GM06990 (cell line): ENCODE measurements at regions not wholly inside any gene's neighbourhood (a gene's known extent, or its start where the extent isn't known, plus 50 kb on each side); places are given as distances from the start of the nearest gene placed in this dataset.
"Not testable (repeated sequence)": the region's sequence is repeated elsewhere in the genome, so short reads cannot be mapped to it uniquely, and the experiment has no call there.

Experiments used
- DNase-seq: peaks from one replicate; pipeline ENCODE4 v3.0.0-alpha.2; 2011; ENCODE audit not compliant: insufficient read length; ENCODE audit errors: extremely low read depth
- H3K27me3 ChIP-seq: replicated peaks from 2 replicates; pipeline ENCODE4 v1.6.0; 2011; ENCODE audit warnings: low read length; ENCODE audit not compliant: control insufficient read depth, insufficient read depth
- H3K36me3 ChIP-seq: 2 replicates; pipeline ENCODE4 v1.5.1; 2011; ENCODE audit warnings: low read length; ENCODE audit not compliant: control insufficient read depth, insufficient read depth
- H3K4me3 ChIP-seq: replicated peaks from 2 replicates; pipeline ENCODE4 v1.5.1; 2011; ENCODE audit warnings: low read depth, mild to moderate bottlenecking, control low read depth, low read length
- TF ChIP-seq, protein P1 (sequence below): IDR thresholded peaks from 2 replicates; pipeline ENCODE4 v1.5.1; 2011; ENCODE audit warnings: low read length, control low read depth, mild to moderate bottlenecking, inconsistent platforms; ENCODE audit not compliant: insufficient read depth, poor library complexity, severe bottlenecking

DNA sequence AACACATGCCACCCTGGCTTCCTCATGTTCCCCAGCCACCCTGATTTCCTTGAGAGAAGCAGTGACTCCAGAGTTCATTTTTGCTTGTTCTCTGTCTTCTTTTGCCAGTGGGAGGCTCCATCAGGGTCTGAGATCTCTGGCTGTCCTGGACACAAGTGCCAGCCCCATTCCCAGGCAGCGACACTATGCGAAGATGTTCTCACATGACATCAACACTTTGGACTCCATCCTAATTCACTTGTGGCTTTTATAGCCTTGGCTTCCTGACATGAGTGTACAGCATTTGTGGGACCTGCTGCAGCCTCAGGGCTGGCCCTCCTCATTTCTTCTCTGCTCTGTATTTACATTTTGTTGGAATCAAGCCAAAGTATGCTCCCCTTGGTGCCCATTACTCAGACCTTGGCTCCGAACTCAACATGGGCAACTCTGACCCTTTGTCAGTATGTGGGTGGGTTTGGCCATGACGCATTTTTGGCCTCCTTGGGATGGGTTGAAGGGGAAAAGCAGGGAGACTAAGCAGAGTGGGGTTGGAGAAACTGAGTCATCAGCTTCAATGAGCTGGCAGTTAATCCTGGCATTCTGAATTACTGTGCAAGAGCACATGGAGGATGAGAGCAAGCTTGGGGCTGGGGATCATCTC lies 119.0 kb upstream of the EEF2KMT start:
- no peak for DNase-seq
- no peaks in the 10 kb centered on the region for H3K27me3 ChIP-seq
- no peak overlapping the region for H3K4me3 ChIP-seq
- TF ChIP-seq, protein P1, sequence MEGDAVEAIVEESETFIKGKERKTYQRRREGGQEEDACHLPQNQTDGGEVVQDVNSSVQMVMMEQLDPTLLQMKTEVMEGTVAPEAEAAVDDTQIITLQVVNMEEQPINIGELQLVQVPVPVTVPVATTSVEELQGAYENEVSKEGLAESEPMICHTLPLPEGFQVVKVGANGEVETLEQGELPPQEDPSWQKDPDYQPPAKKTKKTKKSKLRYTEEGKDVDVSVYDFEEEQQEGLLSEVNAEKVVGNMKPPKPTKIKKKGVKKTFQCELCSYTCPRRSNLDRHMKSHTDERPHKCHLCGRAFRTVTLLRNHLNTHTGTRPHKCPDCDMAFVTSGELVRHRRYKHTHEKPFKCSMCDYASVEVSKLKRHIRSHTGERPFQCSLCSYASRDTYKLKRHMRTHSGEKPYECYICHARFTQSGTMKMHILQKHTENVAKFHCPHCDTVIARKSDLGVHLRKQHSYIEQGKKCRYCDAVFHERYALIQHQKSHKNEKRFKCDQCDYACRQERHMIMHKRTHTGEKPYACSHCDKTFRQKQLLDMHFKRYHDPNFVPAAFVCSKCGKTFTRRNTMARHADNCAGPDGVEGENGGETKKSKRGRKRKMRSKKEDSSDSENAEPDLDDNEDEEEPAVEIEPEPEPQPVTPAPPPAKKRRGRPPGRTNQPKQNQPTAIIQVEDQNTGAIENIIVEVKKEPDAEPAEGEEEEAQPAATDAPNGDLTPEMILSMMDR: no peak
- no peaks in the 10 kb centered on the region for H3K36me3 ChIP-seq

DNA sequence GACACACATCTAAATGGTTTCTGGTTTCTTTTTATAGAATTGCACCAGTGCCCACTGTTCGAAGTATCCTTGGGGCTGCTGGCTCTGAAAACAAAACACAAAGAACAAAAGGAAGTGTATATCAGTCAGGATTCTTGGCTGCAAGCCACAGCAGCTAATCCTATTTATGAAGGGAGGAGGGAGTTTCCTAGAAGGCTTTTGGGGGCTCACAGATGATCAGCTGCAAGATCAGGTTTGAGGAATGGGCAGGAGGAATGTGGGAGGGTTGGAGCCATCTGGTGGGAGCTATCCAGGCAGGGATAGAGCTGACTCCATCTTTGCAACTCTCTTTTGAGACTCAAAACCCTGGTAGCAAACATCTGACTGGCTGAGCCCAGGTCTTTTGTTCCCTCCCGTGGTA lies 118.3 kb upstream of the EEF2KMT start:
- DNase-seq: no peak
- H3K4me3 ChIP-seq: no peak overlapping the region
- no peaks in the 10 kb centered on the region for H3K36me3 ChIP-seq
- no peaks in the 10 kb centered on the region for H3K27me3 ChIP-seq
- TF ChIP-seq, protein P1: no peak

DNA sequence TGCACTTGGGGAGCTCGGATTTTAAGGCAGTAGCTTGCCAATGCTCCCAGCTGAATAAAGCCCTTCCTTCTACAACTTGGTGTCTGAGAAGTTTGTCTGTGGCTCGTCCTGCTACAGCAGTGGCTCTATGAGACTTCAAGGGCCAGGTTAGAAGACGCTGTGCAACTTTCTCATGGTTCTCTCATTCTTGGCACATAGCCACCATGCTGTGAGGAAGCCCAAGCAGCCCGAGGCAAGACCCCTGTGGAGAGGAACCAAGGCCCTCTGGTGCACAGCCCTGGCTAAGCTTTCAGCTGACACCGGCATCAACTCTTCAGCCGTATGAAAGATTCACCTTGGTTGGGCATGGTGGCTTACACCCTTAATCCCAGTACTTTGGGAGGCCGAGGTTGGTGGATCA lies 116.9 kb upstream of the EEF2KMT start:
- Histone ChIP-seq H3K27me3 (no peaks in the 10 kb centered on the region), H3K36me3 (no peaks in the 10 kb centered on the region), H3K4me3 (no peak overlapping the region)
- DNase-seq: no peak
- TF ChIP-seq, protein P1: no peak

DNA sequence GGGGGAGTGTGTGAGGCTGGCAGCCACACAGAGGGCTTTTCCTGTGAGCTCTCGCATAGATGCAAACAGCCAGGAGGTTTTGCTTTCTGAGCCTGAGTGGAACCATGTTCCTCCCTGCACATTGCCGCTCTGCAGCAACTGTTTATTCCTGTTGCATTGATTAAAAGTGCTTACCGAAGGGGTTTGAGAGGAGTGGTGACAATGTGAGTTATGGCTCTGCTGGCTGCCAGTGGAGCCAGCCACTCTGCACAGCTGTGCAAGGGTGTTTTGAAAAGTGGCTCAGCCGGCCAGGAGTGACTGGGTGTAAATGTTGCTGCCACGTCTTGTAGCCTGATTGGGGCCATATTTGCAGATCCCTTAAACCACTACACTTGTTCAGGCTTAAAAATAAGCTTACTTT lies 114.9 kb upstream of the EEF2KMT start:
- not testable (repeated sequence) for H3K27me3 ChIP-seq, H3K36me3 ChIP-seq, DNase-seq, H3K4me3 ChIP-seq

DNA sequence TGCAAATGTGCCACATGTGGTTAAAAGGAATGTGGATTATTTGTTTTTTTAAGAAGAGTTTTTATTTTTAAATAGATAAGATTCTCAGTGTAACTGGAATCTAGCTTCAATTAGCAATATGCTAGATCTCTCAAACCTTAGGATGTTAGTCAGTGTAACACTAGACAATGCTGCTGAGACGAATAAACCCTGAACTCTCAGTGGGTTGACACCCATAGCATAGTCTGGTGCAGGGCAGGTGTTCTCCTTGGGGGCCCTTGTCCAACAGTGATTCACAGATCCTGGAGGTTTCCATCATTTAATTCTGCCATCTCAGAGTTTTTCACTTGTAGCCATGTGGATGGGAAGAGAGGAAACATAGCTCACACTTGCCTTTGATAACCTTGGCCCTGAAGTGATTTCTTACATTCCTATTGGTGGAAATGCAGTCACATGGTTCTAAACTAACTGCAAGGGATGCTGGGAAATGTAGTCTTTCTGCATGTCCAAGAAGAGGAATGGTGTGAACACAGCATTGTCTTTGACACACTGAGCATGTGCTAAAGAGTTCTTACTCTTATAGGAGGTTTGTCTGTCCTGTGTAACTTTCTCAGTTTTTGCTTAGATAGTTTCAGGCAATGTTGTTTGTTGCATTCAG lies 110.4 kb upstream of the EEF2KMT start:
- not testable (repeated sequence) for H3K36me3 ChIP-seq

DNA sequence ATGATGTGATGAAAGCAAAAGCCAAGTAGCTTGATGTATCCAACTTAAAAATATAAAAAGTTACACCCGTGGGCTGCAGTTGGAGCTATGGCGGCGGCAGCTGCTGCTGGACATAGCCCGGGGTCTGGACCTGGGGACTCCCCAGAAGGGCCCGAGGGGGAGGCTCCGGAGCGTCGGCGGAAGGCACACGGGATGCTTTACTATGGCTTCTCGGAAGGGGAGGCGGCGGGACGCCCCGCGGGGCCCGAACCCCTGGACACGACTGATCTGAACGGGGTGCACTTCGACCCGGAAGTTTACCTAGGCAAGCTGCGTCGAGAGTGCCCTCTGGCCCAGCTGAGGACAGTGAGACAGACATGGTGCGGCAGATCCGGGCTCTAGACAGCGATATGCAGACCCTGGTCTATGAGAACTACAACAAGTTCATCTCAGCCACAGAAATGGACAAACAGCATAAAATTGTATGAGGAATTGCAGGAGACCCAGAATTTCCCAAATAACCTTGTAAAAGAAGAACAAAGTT lies 109.5 kb upstream of the EEF2KMT start:
- no peak for DNase-seq
- TF ChIP-seq, protein P1: no peak
- Histone ChIP-seq H3K27me3 (no peaks in the 10 kb centered on the region), H3K36me3 (no peaks in the 10 kb centered on the region), H3K4me3 (no peak overlapping the region)

More for the DNA sequence above, 110.4 kb upstream of the EEF2KMT start:
- H3K27me3 ChIP-seq, H3K4me3 ChIP-seq: not testable (repeated sequence)
- peak; percentile 13 for DNase-seq
